Hepatocyte (in vitro differentiated cells): ENCODE measurements at regions not wholly inside any gene's neighbourhood (a gene's known extent, or its start where the extent isn't known, plus 50 kb on each side); places are given as distances from the start of the nearest gene placed in this dataset.

ENCODE experiments used
- EZH2 ChIP-seq: fragments of 200-600 bp; sonication (generic); IDR thresholded peaks from 2 replicates; pipeline ENCODE4 v1.6.1; 2016; ENCODE audit warnings: antibody characterized with exemption, mild to moderate bottlenecking, borderline replicate concordance
- EZH2phosphoT487 ChIP-seq: fragments of 200-600 bp; sonication (generic); IDR thresholded peaks from one replicate; pipeline ENCODE4 v1.6.1; 2018; ENCODE audit warnings: antibody characterized with exemption, mild to moderate bottlenecking, low read depth, moderate library complexity; ENCODE audit not compliant: unreplicated experiment, severe bottlenecking

DNA sequence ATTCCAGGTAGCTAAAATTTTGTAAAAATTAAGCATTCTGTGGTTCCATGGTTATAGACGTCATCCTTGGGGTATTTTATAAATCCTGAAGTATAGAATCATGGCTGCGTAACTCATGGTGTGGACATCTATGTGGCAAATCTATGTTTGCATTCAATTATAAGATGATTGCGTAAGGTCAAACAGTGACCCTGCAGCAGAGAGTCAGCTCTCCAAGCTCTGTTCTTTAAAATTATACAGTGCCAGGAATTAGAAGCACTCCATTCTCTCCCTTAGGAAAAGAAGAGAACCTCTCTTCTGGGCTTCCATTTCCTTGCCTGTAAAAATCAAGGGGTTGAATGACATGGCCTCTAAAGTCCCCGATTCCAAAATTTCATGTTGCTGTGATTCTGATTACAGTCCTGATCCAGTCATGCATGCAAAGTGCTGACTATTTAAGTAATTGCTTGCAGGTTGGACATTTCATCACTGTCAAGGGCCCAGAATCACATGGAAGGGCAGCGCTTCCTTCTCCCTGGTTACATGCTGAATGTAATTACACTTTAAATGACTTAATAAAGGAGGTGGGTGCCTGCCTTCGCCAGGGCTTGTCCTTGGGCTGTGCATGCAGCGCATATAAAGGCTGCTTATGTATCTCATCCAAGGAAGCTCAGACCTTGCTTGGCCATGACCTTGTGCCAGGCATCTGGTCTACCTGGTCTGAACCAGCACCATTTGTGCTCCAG is 550.7 kb downstream of the TYW1 start:
- TF ChIP-seq EZH2phosphoT487: no peak
- TF ChIP-seq EZH2: no peak
